Stimulated activated CD4-positive, alpha-beta T cell treated with anti-CD3 and anti-CD28 coated beads, TNF-alpha, amount 100 ng/mL, for 24 hours (primary cell): ENCODE measurements at regions not wholly inside any gene's neighbourhood (a gene's known extent, or its start where the extent isn't known, plus 50 kb on each side); places are given as distances from the start of the nearest gene placed in this dataset.

Experiments
- DNase-seq, 3 experiments: peaks; one replicate each; pipeline ENCODE4 v3.0.0-alpha.2; 2020; ENCODE audit warnings: low read depth in 3 of 3

- no peak for DNase-seq
Observed at GRCh38 chr4:15130441-15130840, 128.2 kb downstream of the CPEB2 start.

- DNase-seq: no peak
Observed at GRCh38 chr4:15131551-15131950, 129.3 kb downstream of the CPEB2 start.

GRCh38 chr4:15132739-15133138 is 130.5 kb downstream of the CPEB2 start:
- no peak for DNase-seq

GRCh38 chr4:15139599-15139998 is 137.3 kb downstream of the CPEB2 start:
- no peak for DNase-seq

GRCh38 chr4:15142201-15142600 is 139.9 kb downstream of the CPEB2 start:
- no peak for DNase-seq

GRCh38 chr4:15143551-15143950 is 141.3 kb downstream of the CPEB2 start:
- DNase-seq: no peak

GRCh38 chr4:15144249-15144966 is 142.1 kb downstream of the CPEB2 start:
- no peak for DNase-seq

GRCh38 chr4:15144967-15145295 is 142.7 kb downstream of the CPEB2 start:
- DNase-seq: no peak

GRCh38 chr4:15145709-15146108 is 143.4 kb downstream of the CPEB2 start:
- DNase-seq: no peak

GRCh38 chr4:15147714-15148113 is 145.4 kb downstream of the CPEB2 start:
- no peak for DNase-seq

- no peak for DNase-seq
Observed at GRCh38 chr4:15148199-15148598, 145.9 kb downstream of the CPEB2 start.

- DNase-seq: no peak
Observed at GRCh38 chr4:15148691-15149090, 146.4 kb downstream of the CPEB2 start.

- DNase-seq: no peak
Observed at GRCh38 chr4:15149234-15149838, 147.1 kb downstream of the CPEB2 start.

- no peak for DNase-seq
Observed at GRCh38 chr4:15149839-15150592, 147.7 kb downstream of the CPEB2 start.

GRCh38 chr4:15150631-15151030 is 148.3 kb downstream of the CPEB2 start:
- DNase-seq: no peak

GRCh38 chr4:15151033-15151432 is 148.8 kb downstream of the CPEB2 start:
- DNase-seq: no peak

GRCh38 chr4:15153662-15154061 is 151.4 kb downstream of the CPEB2 start:
- no peak for DNase-seq

- DNase-seq: no peak
Observed at GRCh38 chr4:15158406-15159091, 156.3 kb downstream of the CPEB2 start.

GRCh38 chr4:15159477-15160019 is 157.3 kb downstream of the CPEB2 start:
- no peak for DNase-seq

GRCh38 chr4:15161439-15161838 is 159.2 kb downstream of the CPEB2 start:
- no peak for DNase-seq

- no peak for DNase-seq
Observed at GRCh38 chr4:15162046-15162445, 159.8 kb downstream of the CPEB2 start.
